HCT116 (cell line): ENCODE measurements at regions not wholly inside any gene's neighbourhood (a gene's known extent, or its start where the extent isn't known, plus 50 kb on each side); places are given as distances from the start of the nearest gene placed in this dataset.
"Not testable (repeated sequence)": the region's sequence is repeated elsewhere in the genome, so short reads cannot be mapped to it uniquely, and the experiment has no call there.

Source experiments
- ATAC-seq: fragments of 200-7000 bp; cut with Tn5 transposase; 2 replicates; pipeline ENCODE4 v1.9.1; 2020; ENCODE audit warnings: mild to moderate bottlenecking, moderate library complexity
- BruUV-seq: library from RNA; stranded (reverse); fragments of 400-500 nt; replicated peaks from 2 replicates; lab custom pipeline; 2021; lab: Mats Ljungman, UMichigan
- CTCF ChIA-PET: fragments of 300-600 bp; sonication (Branson Sonifier 250); formaldehyde crosslinking; loops from one replicate; lab custom pipeline; 2021; ENCODE audit warnings: antibody characterized with exemption; lab: Charles Lee
- POLR2A ChIA-PET: fragments of 300-600, 350-600 bp; sonication (Branson Sonifier 250); formaldehyde crosslinking; loops from one replicate; lab custom pipeline; 2021; ENCODE audit warnings: antibody characterized with exemption; lab: Charles Lee
- RAD21 ChIA-PET, 2 experiments: fragments of 300-600 bp; sonication (Branson Sonifier 250); formaldehyde crosslinking; loops; one replicate each; lab custom pipeline; 2023; ENCODE audit warnings: low total read pairs in 2 of 2; ENCODE audit not compliant: uncharacterized antibody in 2 of 2, unreplicated experiment in 2 of 2, low non-redundant PET in 1 of 2; lab: Charles Lee
- DNase-seq: peaks from one replicate; pipeline ENCODE4 v3.0.0-alpha.2; 2010; ENCODE audit warnings: low read depth, low spot score
- H2AFZ ChIP-seq: fragments of 200-600 bp; shearing (Covaris generic), sonication (generic); 2 replicates; pipeline ENCODE4 v1.6.1; 2017; ENCODE audit warnings: low read depth, mixed run types, mixed read lengths, antibody characterized with exemption, low read length; ENCODE audit not compliant: poor library complexity, severe bottlenecking
- H3K27ac ChIP-seq: 2 replicates; pipeline ENCODE4 v1.5.1; 2012; ENCODE audit warnings: low read depth, low read length
- H3K27me3 ChIP-seq: fragments of 200-600 bp; sonication (generic); 2 replicates; pipeline ENCODE4 v1.6.1; 2016; ENCODE audit warnings: mixed run types, low read length, mixed read lengths; ENCODE audit not compliant: insufficient read depth
- H3K36me3 ChIP-seq, 2 experiments: fragments of 200-500 bp in 1 of 2; fragments of 200-600 bp in 1 of 2; sonication (Bioruptor generic) in 1 of 2; sonication (generic) in 1 of 2; 2 replicates each; pipeline versions ENCODE4 v1.5.1 to v1.6.1; 2014 to 2016; ENCODE audit warnings: low read length in 2 of 2, inconsistent platforms in 1 of 2, mixed read lengths in 1 of 2, mixed run types in 1 of 2; ENCODE audit not compliant: insufficient read depth in 2 of 2, control insufficient read depth in 1 of 2
- H3K4me1 ChIP-seq, 2 experiments: fragments of 200-600 bp in 1 of 2; sonication (generic) in 1 of 2; 2 replicates each; pipeline versions ENCODE4 v1.5.1 to v1.6.1; 2012 to 2017; ENCODE audit warnings: low read length in 2 of 2, inconsistent platforms in 1 of 2, mild to moderate bottlenecking in 1 of 2, mixed read lengths in 1 of 2, mixed run types in 1 of 2, moderate library complexity in 1 of 2; ENCODE audit not compliant: insufficient read depth in 2 of 2, control insufficient read depth in 1 of 2
- H3K4me2 ChIP-seq: fragments of 200-600 bp; sonication (generic); 2 replicates; pipeline ENCODE4 v1.6.1; 2017; ENCODE audit warnings: mixed run types, low read length, mixed read lengths
- H3K4me3 ChIP-seq, 2 experiments: fragments of 200-600 bp in 1 of 2; sonication (generic) in 1 of 2; replicated peaks in 1 of 2; 2 replicates each; pipeline ENCODE4 v1.5.1; 2011 to 2016; ENCODE audit warnings: low read length in 2 of 2, control low read depth in 1 of 2, low read depth in 1 of 2, mild to moderate bottlenecking in 1 of 2, mixed read lengths in 1 of 2, mixed run types in 1 of 2
- H3K79me2 ChIP-seq: fragments of 200-600 bp; sonication (generic); 2 replicates; pipeline ENCODE4 v1.6.1; 2017; ENCODE audit warnings: mild to moderate bottlenecking, mixed run types, low read length, moderate library complexity, mixed read lengths; ENCODE audit not compliant: insufficient read depth
- H3K9ac ChIP-seq: fragments of 200-600 bp; sonication (generic); 2 replicates; pipeline ENCODE4 v1.6.1; 2016; ENCODE audit warnings: low read length, mixed read lengths
- H3K9me2 ChIP-seq: fragments of 200-600 bp; sonication (generic), shearing (Covaris generic); 2 replicates; pipeline ENCODE4 v1.6.1; 2017; ENCODE audit warnings: mixed run types, mild to moderate bottlenecking, moderate library complexity; ENCODE audit not compliant: insufficient read depth
- H3K9me3 ChIP-seq, 2 experiments: fragments of 200-500 bp in 1 of 2; fragments of 200-600 bp in 1 of 2; sonication (Bioruptor generic) in 1 of 2; sonication (generic) in 1 of 2; 2 replicates each; pipeline ENCODE4 v1.6.1; 2014 to 2017; ENCODE audit warnings: low read length in 2 of 2, mixed read lengths in 2 of 2, inconsistent platforms in 1 of 2, low read depth in 1 of 2, mild to moderate bottlenecking in 1 of 2, mixed run types in 1 of 2, moderate library complexity in 1 of 2; ENCODE audit not compliant: control insufficient read depth in 1 of 2, insufficient read depth in 1 of 2
- H4K20me1 ChIP-seq: fragments of 200-600 bp; sonication (generic), shearing (Covaris generic); 2 replicates; pipeline ENCODE4 v1.6.1; 2017; ENCODE audit warnings: mixed run types, mild to moderate bottlenecking, moderate library complexity; ENCODE audit not compliant: insufficient read depth
- intact Hi-C: fragments of 100-400 bp; cut with micrococcal nuclease; formaldehyde crosslinking; loops from 2 replicates; pipeline ENCODE4 v1.10.0; 2022

- intact Hi-C loops, POLR2A ChIA-PET, H3K4me1 ChIP-seq, H3K4me3 ChIP-seq, CTCF ChIA-PET, H3K9me3 ChIP-seq, BruUV-seq, H3K36me3 ChIP-seq, H3K9ac ChIP-seq, H3K4me2 ChIP-seq, H3K79me2 ChIP-seq, H3K27ac ChIP-seq, DNase-seq, RAD21 ChIA-PET, H2AFZ ChIP-seq, H3K27me3 ChIP-seq, H4K20me1 ChIP-seq, H3K9me2 ChIP-seq: not testable (repeated sequence)
- peak; percentile 27 for ATAC-seq
These were observed 75.5 kb upstream of the MTLN start for GRCh38 chr2:110287817-110288216.

GRCh38 chr2:110287253-110287652 is 74.9 kb upstream of the MTLN start:
- ATAC-seq, H3K4me2 ChIP-seq, intact Hi-C loops, POLR2A ChIA-PET, H3K9me3 ChIP-seq, H3K4me1 ChIP-seq, BruUV-seq, H3K36me3 ChIP-seq, RAD21 ChIA-PET, H3K9me2 ChIP-seq, H3K9ac ChIP-seq, CTCF ChIA-PET, DNase-seq, H4K20me1 ChIP-seq, H2AFZ ChIP-seq, H3K27ac ChIP-seq, H3K27me3 ChIP-seq, H3K79me2 ChIP-seq, H3K4me3 ChIP-seq: not testable (repeated sequence)

DNA sequence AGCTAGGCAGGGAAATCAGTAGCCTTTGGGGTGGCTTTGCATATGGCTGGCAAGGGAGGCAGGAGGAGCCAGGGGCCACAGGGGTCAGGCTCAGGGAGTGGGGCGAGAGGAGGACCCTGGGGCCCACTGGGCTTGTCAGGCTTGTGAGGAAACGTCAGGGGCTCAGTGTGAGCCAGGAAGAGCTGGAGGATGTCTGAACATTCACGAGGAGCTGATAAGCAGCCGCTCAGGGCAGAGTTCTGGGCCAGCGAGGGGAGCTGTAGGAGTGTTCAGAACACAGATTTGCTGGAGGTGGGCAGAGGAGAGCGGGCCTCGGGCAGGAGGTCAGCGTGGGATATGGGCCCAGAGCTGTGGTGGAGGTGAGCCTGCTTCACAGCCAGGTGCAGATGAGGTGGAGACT is 72.7 kb upstream of the MTLN start:
- intact Hi-C loops, RAD21 ChIA-PET: not testable (repeated sequence)

DNA sequence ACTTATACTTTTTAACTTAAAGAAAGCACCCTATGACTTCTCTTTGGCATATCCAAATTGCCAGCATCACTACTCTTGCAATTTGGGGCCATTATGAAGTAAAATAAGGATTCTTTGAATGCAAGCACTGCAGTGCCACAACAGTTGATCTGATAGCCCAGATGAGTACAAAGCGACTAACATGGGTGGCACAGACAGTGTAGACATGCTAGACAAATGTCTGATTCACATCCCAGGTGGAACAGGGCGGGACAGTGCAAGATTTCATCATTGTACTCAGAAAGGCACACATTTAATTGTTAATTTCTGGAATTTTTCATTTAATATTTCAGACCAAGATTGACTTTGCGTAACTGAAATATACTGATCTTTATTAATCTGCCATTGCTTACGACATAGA is 68.5 kb upstream of the MTLN start:
- POLR2A ChIA-PET, H3K4me3 ChIP-seq, H3K9me2 ChIP-seq, H3K9ac ChIP-seq, H3K79me2 ChIP-seq, intact Hi-C loops, H3K4me2 ChIP-seq, CTCF ChIA-PET, DNase-seq, H3K27ac ChIP-seq, H3K27me3 ChIP-seq, H3K4me1 ChIP-seq, RAD21 ChIA-PET, ATAC-seq, H2AFZ ChIP-seq, H4K20me1 ChIP-seq, H3K9me3 ChIP-seq, H3K36me3 ChIP-seq: not testable (repeated sequence)
- BruUV-seq, result TSS peak; percentile 75

More for the DNA sequence above, 72.7 kb upstream of the MTLN start:
- CTCF ChIA-PET, DNase-seq, H3K79me2 ChIP-seq, H3K36me3 ChIP-seq, H3K27me3 ChIP-seq, H3K9ac ChIP-seq, H3K9me2 ChIP-seq, H4K20me1 ChIP-seq, ATAC-seq, H3K4me2 ChIP-seq, H3K4me1 ChIP-seq, H3K9me3 ChIP-seq, POLR2A ChIA-PET, BruUV-seq, H2AFZ ChIP-seq, H3K27ac ChIP-seq, H3K4me3 ChIP-seq: not testable (repeated sequence)

DNA sequence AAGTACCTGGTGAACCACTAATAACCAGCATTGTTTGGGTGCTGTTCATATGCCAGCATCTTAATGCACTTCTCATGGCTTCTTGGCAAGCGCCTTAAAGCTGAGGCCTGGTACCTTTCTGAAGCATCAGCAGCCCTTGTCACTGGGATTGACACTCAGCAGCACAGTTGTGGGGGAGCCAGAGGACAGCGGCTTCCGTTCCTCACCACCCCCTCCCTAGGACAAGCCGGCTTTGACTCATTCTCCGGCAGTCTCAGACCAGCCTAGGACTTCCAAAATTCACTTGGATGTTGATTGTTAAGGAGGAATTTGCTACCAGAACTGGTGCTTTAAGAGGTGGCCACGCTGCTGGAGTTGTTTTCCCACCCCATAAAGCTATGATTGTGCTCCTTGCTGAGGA is 64.7 kb upstream of the MTLN start:
- H3K27ac ChIP-seq, RAD21 ChIA-PET, POLR2A ChIA-PET, DNase-seq, H3K27me3 ChIP-seq, H3K9me3 ChIP-seq, H3K9me2 ChIP-seq, CTCF ChIA-PET, H3K4me2 ChIP-seq, H3K9ac ChIP-seq, H3K36me3 ChIP-seq, intact Hi-C loops, BruUV-seq, H3K4me1 ChIP-seq, H4K20me1 ChIP-seq, H3K79me2 ChIP-seq, H3K4me3 ChIP-seq, H2AFZ ChIP-seq: not testable (repeated sequence)
- ATAC-seq, result peak; percentile 27; the same call in 1 of the 2 replicates
